CD14-positive monocyte (primary cell): ENCODE measurements at regions not wholly inside any gene's neighbourhood (a gene's known extent, or its start where the extent isn't known, plus 50 kb on each side); places are given as distances from the start of the nearest gene placed in this dataset.

Experiments used
- DNase-seq, 3 donors: peaks; one replicate each; pipeline ENCODE4 v3.0.0-alpha.2; 2011 to 2022
- H2AFZ ChIP-seq: 2 replicates; pipeline ENCODE4 v1.6.0; 2012; ENCODE audit warnings: mild to moderate bottlenecking, low read depth, low read length, inconsistent platforms; ENCODE audit not compliant: insufficient read depth, poor library complexity, severe bottlenecking
- H3K27ac ChIP-seq, 2 donors: 1 replicate in 1 of 2; 2 replicates in 1 of 2; pipeline ENCODE4 v1.5.1; 2012 to 2013; ENCODE audit warnings: low read length in 2 of 2, control low read depth in 1 of 2, inconsistent platforms in 1 of 2, low read depth in 1 of 2, mild to moderate bottlenecking in 1 of 2
- H3K27me3 ChIP-seq, 2 donors: one replicate each; pipeline versions ENCODE4 v1.6.0 to v1.6.1; 2011 to 2013; ENCODE audit warnings: low read length in 2 of 2; ENCODE audit not compliant: control insufficient read depth in 2 of 2, insufficient read depth in 2 of 2
- H3K36me3 ChIP-seq, 2 donors: replicated peaks in 1 of 2; 1 replicate in 1 of 2; 2 replicates in 1 of 2; pipeline versions ENCODE4 v1.5.1 to v1.6.1; 2012 to 2013; ENCODE audit warnings: low read length in 2 of 2, control low read depth in 1 of 2, inconsistent platforms in 1 of 2, mild to moderate bottlenecking in 1 of 2; ENCODE audit not compliant: insufficient read depth in 2 of 2, control insufficient read depth in 1 of 2
- H3K4me1 ChIP-seq, 2 donors: 1 replicate in 1 of 2; 2 replicates in 1 of 2; pipeline versions ENCODE4 v1.5.1 to v1.6.1; 2012 to 2013; ENCODE audit warnings: low read length in 2 of 2, control low read depth in 1 of 2, inconsistent platforms in 1 of 2, mild to moderate bottlenecking in 1 of 2, moderate library complexity in 1 of 2; ENCODE audit not compliant: insufficient read depth in 2 of 2, control insufficient read depth in 1 of 2
- H3K4me2 ChIP-seq: replicated peaks from 2 replicates; pipeline ENCODE3; 2012; ENCODE audit warnings: low read length, moderate library complexity, mild to moderate bottlenecking; ENCODE audit not compliant: poor library complexity, severe bottlenecking; ENCODE audit errors: extremely low read depth
- H3K4me3 ChIP-seq, 3 experiments: fragments of 200-600 bp in 1 of 3; sonication (generic) in 1 of 3; replicated peaks in 1 of 3; 1 replicate in 2 of 3; 2 replicates in 1 of 3; pipeline ENCODE4 v1.5.1; 2011 to 2013; ENCODE audit warnings: low read length in 3 of 3, mild to moderate bottlenecking in 3 of 3, control low read depth in 2 of 3, low read depth in 2 of 3, inconsistent platforms in 1 of 3, moderate library complexity in 1 of 3
- H3K79me2 ChIP-seq: 2 replicates; pipeline ENCODE4 v1.6.0; 2012; ENCODE audit warnings: mild to moderate bottlenecking, control low read depth, inconsistent platforms, low read length, moderate library complexity; ENCODE audit not compliant: insufficient read depth
- H3K9ac ChIP-seq: 2 replicates; pipeline ENCODE4 v1.6.0; 2017; ENCODE audit warnings: low read length, mild to moderate bottlenecking; ENCODE audit not compliant: insufficient read depth, poor library complexity, severe bottlenecking
- H3K9me3 ChIP-seq, 2 donors: replicated peaks in 1 of 2; 1 replicate in 1 of 2; 2 replicates in 1 of 2; pipeline versions ENCODE4 v1.5.1 to v1.6.1; 2012 to 2013; ENCODE audit warnings: low read length in 2 of 2, control low read depth in 1 of 2; ENCODE audit not compliant: control insufficient read depth in 1 of 2, insufficient read depth in 1 of 2
- H4K20me1 ChIP-seq: 2 replicates; pipeline ENCODE4 v1.6.0; 2012; ENCODE audit warnings: mild to moderate bottlenecking, low read length, control low read depth, moderate library complexity; ENCODE audit not compliant: insufficient read depth
- H3K27ac Mint-ChIP-seq, 7 donors: one replicate each; pipeline ENCODE4 v1.8.0; 2020; ENCODE audit warnings: mild to moderate bottlenecking in 7 of 7, mixed read lengths in 7 of 7, moderate library complexity in 6 of 7, inconsistent platforms in 2 of 7
- H3K27me3 Mint-ChIP-seq, 3 donors: one replicate each; pipeline ENCODE4 v1.8.0; 2021 to 2022; ENCODE audit warnings: low read depth in 3 of 3, mild to moderate bottlenecking in 3 of 3, mixed read lengths in 3 of 3, moderate library complexity in 3 of 3, inconsistent platforms in 1 of 3
- H3K36me3 Mint-ChIP-seq, 2 donors: one replicate each; pipeline ENCODE4 v1.8.0; 2020; ENCODE audit warnings: mixed read lengths in 2 of 2, inconsistent platforms in 1 of 2, mild to moderate bottlenecking in 1 of 2
- H3K4me1 Mint-ChIP-seq: one replicate; pipeline ENCODE4 v1.8.0; 2020; ENCODE audit warnings: mild to moderate bottlenecking, mixed read lengths
- H3K4me3 Mint-ChIP-seq, 2 donors: one replicate each; pipeline ENCODE4 v1.8.0; 2020; ENCODE audit warnings: mild to moderate bottlenecking in 2 of 2, mixed read lengths in 2 of 2, moderate library complexity in 1 of 2
- H3K9me3 Mint-ChIP-seq, 7 donors: one replicate each; pipeline ENCODE4 v1.8.0; 2020 to 2022; ENCODE audit warnings: mixed read lengths in 7 of 7, mild to moderate bottlenecking in 6 of 7, moderate library complexity in 6 of 7, inconsistent platforms in 2 of 7
- CTCF ChIP-seq: fragments of 200-600 bp; IDR thresholded peaks from one replicate; pipeline ENCODE4 v1.8.0; 2022; ENCODE audit warnings: antibody characterized with exemption, mild to moderate bottlenecking
- WGBS: methylation state at CpG from one replicate; pipeline ENCODE4 v1.1.5; 2013; ENCODE audit warnings: missing lambda C conversion rate; ENCODE audit not compliant: insufficient coverage; 5-methylcytosine and 5-hydroxymethylcytosine counted together
- intact Hi-C, 2 donors: fragments of 100-400 bp; cut with micrococcal nuclease; formaldehyde crosslinking; loops; one replicate each; pipeline versions ENCODE4 v1.15.0 to v1.15.1; 2023

- Histone ChIP-seq H3K4me2 (no peak overlapping the region), H3K36me3 (no peaks in the 10 kb centered on the region), H3K4me3 (no peak overlapping the region), H3K79me2 (no peaks in the 10 kb centered on the region), H3K9me3 (no peaks in the 10 kb centered on the region), H3K4me1 (no peaks in the 10 kb centered on the region), H3K27me3 (no peaks in the 10 kb centered on the region), H4K20me1 (no peaks in the 10 kb centered on the region), H2AFZ (no peak overlapping the region), H3K27ac (no peak overlapping the region), H3K9ac (no peak overlapping the region)
- Mint-ChIP-seq H3K4me1 (no peaks in the 10 kb centered on the region), H3K4me3 (no peak overlapping the region), H3K9me3 (peaks cover 0 to 7% (median 4%) of the 10 kb centered on the region in 7 donors), H3K27ac (no peak overlapping the region), H3K36me3 (no peaks in the 10 kb centered on the region), H3K27me3 (no peaks in the 10 kb centered on the region)
- TF ChIP-seq CTCF, result no peak
- DNase-seq, result no peak
- intact Hi-C loops, result no loop called here
Observed at GRCh38 chr15:47355759-47356158, 361.5 kb upstream of the SEMA6D start.

- Histone ChIP-seq H3K27ac (no peak overlapping the region), H4K20me1 (no peaks in the 10 kb centered on the region), H3K79me2 (no peaks in the 10 kb centered on the region), H3K4me2 (no peak overlapping the region), H3K9ac (no peak overlapping the region), H3K27me3 (no peaks in the 10 kb centered on the region), H3K4me1 (no peaks in the 10 kb centered on the region), H2AFZ (no peak overlapping the region), H3K9me3 (no peaks in the 10 kb centered on the region), H3K36me3 (no peaks in the 10 kb centered on the region), H3K4me3 (no peak overlapping the region)
- no CpG with 5 or more reads among the region's 2 CpGs for WGBS
- H3K9me3 Mint-ChIP-seq, result peaks cover 0 to 10% (median 4%) of the 10 kb centered on the region in 7 donors
- no peak overlapping the region for H3K4me3 Mint-ChIP-seq
- intact Hi-C loops, result no loop called here
- H3K36me3 Mint-ChIP-seq, result no peaks in the 10 kb centered on the region
- no peaks in the 10 kb centered on the region for H3K4me1 Mint-ChIP-seq
- DNase-seq, result no peak
- H3K27ac Mint-ChIP-seq, result no peak overlapping the region
- H3K27me3 Mint-ChIP-seq, result peaks cover 0 to 2% (median 0%) of the 10 kb centered on the region in 3 donors
- TF ChIP-seq CTCF, result no peak
Observed at GRCh38 chr15:47356297-47356696, 361.0 kb upstream of the SEMA6D start.
